GM19023 (cell line): ENCODE measurements at regions not wholly inside any gene's neighbourhood (a gene's known extent, or its start where the extent isn't known, plus 50 kb on each side); places are given as distances from the start of the nearest gene placed in this dataset.
"Not testable (repeated sequence)": the region's sequence is repeated elsewhere in the genome, so short reads cannot be mapped to it uniquely, and the experiment has no call there.

Experiments
- ATAC-seq: cut with Tn5 transposase; IDR thresholded peaks from one replicate; pipeline ENCODE4 v1.9.1; 2021; ENCODE audit warnings: mild to moderate bottlenecking, moderate library complexity; ENCODE audit not compliant: unreplicated experiment

DNA sequence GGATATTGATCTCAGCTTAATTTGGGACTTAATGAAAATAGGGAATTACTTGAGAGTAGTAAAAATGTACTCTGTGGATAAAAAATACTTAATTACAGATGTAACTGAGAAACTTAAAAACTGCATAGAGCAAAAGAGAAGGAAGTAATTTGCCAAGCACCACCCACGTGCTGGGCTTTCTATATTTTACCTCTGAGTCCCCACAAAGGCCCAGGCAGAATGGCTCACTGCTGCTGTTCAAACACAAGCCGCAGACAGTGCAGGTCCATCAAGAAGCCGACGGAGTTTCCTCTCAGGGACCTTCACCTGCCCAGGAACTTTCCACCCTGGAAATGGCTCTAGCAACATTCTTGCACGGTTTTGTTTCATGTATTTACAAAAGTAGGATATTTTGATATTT, 77.2 kb upstream of the TRPM1 start:
- no peak for ATAC-seq

DNA sequence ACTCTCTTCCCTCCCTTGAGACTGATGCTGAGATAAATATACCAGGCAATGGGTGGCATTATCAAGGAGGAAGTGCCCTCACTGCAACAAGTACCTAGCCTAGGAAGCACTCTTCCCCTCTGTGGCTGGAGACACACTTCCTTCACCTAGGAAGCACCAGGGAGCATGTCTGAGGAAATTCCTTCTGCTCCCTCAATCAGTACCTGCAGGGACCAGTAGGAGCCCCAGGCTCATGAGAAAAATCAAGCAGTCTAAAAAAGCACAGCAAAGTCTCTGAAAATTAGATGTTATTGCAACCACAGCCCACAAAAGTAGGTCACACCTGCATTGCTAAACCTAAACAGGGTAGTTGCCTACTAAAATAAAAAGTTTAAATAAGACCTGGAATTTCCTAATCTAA, 78.2 kb upstream of the TRPM1 start:
- ATAC-seq: no peak

DNA sequence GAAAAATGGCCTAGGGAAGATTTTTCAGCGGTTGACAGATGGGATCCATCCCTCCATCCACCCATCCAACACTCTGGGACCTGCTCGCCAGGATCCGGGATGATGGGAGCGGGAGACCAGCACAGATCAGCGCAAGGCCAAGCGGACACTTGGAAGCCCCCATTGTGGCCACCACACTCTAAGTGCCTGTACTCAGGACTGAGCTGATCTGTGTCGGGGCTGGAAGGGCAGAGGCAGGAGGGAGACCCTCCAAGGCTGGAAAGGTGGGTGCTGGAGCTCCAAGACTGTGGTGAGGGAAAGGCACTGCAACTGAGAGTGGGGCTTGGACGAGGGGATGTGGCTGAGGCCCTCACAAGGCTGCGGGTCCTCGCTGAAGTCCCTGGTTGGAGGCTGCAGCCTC, 91.8 kb upstream of the TRPM1 start:
- no peak for ATAC-seq

DNA sequence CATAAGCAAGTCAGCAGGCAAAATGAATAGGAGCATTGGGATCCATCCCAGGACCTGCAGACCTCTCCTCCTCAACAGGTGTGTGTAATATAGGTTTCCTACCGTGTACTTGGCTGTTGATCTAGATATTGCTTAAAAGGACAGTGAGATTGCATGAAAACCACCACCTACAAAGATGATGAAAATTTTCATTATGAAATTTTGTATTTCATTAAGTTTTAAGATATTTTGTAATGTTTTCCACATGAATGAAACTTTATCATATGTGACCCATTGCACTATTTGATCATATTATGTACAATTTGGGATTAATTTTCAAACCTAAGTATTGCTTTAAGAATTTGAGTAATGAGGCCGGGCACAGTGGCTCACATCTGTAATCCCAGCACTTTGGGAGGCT, 94.3 kb upstream of the TRPM1 start:
- ATAC-seq: no peak

DNA sequence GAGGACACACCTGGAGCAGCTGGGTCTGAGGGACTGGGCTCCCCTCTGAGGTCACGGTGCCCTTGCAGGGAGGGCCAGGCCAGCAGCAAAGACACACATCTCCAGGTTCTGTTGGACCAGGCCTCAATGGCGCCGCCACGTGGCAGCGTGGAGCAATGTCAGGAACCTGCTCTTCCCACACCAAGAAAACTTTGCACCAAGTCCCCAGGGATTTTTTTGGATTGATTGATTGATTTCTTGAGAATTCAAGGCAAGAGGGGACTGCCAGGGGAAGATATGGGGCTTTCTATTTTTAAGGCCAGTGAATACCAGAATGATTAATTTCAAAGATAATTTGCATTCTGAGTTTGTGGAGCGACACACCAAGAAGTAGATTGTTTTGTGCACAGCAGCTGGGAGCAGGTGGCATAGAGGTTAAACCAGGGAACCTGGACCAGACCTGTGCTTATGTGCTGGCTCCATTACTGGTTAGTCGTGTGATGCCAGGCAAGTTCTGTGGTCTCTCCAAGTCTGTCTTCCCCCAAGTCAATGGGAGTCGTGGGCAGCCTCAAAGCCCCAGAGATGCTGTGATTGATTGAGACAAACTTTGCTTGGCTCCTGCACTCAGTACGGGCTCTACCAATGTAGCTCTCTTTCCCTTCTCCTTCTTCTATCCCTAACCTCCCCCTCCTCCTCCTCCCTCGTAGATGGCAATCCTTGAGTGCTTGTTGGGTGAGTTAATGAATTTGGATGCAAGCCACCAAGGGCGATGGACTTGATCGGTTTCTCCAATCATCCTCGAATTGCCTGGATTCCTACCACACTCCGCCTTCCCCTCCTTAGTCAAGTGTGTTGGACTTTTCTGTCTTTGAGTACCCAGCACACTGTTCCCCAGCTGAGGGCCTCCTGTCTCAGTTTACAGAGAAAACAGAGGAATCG, 96.2 kb upstream of the TRPM1 start:
- ATAC-seq: no peak

DNA sequence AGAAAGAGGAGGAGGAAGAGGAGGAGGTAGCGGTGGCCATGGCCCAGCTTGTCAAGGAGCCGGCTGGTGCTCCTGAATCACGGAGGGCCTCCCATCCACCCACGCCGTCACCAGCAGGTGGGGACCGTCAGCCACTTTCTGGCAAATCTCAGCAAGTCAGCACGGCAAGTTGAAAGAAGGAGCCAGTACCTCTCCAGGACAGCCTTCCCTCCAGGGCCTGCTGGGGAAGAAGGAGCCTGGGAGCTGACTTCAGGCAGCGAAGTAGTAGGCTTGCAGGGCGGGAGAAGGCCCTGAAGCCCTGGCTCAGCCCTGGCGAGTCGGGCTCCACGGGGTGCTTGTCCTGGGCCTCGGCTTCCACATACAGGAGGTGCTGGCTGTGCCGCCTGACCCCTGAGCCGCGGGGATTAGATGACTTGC, 99.2 kb upstream of the TRPM1 start:
- ATAC-seq: no peak

DNA sequence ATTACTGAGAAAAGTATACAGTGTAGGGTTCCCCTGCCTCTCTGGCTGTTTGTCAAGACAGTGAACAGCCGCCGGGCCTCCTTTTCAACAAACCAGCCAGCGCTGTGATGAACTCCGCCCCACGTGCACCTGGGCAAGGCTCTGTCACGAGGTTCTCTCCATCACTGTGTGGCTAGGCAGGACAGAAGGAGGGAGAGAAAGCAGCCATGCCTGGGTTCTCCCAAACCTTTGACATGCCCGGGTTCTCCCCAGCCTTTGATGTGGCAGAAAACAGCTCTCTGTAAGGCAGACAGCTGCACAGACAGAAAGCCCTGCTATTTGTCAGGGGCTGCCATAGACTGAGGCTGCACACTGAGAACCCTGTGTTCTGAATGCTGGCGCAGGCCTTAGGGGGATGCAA, 101.4 kb upstream of the TRPM1 start:
- ATAC-seq: no peak

DNA sequence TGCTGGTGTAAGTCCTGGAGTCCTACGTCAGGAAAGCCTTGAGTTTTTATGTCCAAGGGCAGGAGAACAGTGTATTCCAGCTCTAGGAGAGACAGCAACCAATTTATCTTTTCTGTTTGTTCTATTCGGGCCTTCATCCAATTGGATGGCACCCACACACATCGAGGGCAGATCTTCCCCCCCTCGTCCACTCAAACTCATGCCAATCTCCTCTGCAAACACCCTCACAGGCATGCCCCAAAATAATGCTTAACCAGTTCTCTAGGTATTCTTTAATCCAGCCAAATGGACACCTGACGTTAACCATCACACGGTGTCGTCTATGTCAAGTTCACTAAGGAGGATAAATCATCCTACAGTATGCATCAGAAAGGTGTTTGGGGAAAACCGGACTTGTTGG, 102.5 kb upstream of the TRPM1 start:
- ATAC-seq: no peak

DNA sequence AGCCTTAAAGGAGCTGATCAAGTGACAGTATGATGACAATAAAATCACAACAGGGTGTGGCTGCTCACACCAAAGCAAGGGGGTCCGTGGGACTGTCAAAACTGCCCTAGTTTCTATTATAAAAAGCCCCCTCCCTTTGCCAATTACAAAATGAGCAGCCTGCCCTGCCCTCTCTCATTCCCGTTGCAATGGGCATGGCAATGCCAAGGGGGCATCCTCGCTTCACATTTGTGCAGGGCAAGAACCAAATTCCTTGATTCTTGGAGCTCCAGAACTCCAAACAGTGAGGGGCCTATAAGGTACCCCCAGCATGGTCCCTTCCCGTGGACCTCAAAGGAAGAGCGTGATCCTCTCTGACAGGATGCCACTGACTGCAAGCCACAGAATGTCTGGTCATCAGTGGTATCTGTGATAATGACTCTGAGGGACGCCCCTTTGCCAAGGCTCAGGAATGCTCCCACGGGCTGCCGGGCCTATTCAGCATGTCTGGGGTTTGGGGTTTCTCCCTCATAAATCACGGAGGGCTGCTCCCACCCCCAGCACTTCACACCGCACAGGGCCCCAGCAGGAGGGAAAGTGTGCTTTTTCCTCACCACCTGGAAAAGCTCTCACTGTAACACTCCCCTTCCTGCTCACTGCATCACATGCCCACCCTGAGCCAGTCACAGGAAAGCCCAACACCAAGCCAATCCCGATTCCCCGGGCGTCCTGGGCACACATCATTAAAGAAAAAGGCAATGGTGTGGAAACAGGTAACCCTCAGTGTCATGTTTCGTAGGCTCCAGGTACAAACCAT, 105.1 kb upstream of the TRPM1 start:
- no peak for ATAC-seq

DNA sequence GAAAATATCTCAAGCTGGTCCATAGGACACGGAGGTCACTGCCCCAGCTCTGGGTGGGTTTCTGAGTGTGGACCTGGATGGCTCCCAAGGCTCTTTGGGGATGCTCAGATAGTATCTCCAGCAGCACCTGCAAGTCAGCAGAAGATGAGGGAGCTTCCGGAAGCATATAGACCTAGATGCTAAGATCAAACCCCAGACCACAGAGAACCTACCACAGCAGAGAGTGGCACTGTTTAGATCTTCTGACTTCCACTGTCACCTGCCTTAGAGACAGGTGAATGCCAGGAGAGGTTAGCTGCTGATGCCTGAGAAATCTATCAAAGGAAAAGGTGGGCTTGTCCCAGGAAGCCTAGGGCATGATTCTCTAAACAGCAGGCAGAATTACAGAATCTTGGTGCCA, 105.7 kb upstream of the TRPM1 start:
- ATAC-seq: no peak

DNA sequence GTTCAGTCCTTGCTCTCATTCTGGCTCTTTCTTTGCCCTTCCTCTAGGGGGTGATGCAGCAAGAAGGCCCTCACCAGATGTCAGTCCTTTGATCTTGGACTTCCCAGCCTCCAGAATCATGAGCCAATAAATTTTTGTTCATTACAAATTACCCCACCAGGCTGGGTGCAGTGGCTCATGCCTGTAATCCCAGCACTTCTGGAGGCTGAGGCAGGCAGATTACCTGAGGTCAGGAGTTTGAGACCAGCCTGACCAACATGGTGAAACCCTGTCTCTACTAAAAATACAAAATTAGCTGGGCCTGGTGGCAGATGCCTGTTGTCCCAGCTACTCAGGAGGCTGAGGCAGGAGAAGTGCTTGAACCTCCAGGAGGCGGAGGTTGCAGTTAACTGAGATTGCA, 106.3 kb upstream of the TRPM1 start:
- ATAC-seq: not testable (repeated sequence)

DNA sequence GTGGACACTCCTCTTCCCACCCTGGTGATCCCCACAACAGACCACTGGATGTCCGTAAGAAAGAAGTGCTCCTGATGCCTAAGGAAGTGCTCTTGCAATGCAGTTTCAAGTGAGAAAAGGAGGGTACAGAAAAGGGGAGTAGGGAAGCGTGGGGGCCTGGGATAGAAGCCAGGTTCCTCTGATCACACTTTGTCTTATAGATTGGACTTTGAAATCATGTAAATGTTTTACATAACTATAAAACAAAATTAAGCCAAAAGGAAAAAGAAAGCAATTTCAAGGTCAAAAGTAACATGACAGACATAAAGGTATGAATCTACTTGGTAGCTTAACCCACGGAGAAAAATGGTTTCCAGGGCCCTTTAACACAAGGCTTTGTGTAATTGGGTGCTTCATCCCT, 107.3 kb upstream of the TRPM1 start:
- ATAC-seq: no peak

DNA sequence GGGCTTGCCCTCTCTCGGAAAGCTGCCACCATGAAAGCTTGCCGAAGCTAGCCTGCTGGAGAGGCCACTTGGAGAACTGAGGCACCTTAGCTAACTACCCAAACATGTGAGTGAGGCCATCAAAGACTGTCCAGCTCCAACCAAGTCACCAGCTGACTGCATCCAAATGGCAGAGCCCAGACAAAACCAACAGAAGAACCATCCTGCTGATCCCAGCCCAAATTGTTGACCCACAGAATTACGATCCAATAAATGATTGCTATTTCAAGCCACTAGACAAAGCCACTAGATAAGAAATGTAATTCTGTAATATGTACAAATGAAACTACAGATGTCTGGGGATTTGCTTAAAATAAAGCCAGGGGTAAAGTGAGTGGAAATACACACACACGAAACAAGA, 109.8 kb upstream of the TRPM1 start:
- ATAC-seq: no peak

DNA sequence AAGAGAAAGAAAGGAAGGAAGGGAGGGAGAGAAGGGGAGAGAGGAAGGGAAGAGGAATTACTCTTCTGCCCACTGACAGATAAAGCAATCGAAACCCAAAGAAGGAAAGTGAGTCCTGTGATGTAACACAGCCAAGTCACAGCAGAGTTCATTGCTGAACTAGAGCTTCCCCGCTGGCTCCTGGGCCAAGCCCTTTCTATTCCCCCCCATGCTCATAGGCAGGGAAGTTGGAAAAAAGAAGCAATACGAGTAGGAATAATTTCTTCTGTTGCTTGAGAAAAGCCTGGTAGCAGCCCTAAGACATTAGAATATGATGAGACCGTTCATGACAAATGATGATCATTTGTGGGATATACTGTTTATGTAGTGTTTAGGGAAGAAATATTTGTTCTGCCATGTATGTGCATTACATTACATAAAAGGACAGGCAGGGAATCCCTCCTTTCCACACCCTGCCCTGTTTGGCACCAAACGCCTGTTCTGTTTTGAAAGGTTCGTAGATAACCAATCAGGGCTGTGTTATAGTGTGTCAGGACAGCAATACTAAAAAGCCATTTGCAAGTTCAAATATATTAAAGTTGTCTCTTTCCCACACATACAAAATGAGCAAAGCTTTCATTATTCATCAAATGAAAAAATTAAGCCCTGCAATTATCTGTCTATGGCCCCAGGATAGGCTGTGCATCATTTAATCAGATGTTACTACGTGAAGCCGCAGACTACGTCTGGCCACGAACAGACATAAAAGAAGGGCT, 111.0 kb upstream of the TRPM1 start:
- ATAC-seq: no peak

DNA sequence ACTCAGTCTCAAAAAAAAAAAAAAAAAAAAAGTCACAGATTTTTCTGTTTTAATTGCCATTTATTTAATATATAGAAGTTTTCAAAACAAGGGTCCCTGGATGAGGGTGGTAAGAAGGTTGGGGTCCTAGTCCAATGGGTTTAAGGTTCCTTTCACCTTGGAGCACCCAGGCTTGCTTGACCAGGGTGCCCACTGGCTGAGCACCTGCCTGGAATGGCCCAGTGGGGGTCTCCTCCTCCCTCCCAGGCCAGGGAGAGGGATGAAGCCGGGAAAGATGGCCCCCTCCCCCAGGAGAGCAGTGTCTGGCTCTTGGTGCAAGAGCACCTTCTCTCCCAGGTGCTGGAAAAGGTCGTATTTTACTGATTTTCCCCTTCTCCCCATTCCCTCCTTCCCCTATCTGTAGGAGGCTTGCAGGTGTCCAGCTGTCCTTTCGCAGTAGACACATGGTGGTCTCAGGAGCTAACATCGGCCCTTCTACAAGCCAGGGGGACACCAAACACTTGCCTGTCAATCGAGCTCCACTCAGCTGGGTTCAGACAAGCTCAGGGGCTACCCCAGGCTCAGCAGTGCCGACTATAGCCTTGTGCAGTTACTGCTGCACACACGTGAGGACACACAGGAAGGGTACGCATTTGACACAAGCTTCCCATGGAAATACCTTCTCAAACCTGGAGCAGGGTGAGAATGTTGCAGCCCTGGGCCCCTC, 112.3 kb upstream of the KLF13 start:
- no peak for ATAC-seq

DNA sequence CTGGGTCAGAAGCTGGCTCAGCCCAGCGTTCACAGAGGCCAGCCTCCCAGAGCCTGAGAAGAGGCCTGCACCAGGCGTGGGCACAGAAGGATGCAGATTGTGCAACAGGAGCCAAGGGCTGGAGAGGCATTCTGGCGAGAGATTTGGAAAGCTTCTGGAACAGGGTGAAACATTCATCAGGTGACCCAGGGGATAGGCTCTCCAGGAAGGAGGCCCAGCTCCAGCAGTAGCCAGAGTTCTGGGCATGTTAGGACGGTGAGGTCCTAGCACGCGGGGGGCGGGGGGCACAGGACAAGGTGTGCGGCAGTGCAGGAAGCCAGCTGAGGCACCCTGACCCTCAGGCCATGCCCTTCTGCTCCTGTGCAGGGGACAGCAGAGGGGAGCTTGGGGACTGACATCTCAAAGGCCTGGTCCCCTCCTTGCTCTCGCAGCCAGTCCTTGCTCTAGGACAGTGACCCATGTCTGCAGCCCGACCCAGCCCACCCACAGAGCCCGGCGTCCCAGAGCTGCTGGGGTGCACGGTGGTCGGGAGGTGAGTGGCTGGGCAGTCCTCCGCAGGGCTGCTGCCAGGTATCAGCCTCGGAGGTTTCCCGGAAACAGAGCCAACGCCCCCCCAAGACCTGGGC, 111.7 kb upstream of the KLF13 start:
- ATAC-seq: no peak

DNA sequence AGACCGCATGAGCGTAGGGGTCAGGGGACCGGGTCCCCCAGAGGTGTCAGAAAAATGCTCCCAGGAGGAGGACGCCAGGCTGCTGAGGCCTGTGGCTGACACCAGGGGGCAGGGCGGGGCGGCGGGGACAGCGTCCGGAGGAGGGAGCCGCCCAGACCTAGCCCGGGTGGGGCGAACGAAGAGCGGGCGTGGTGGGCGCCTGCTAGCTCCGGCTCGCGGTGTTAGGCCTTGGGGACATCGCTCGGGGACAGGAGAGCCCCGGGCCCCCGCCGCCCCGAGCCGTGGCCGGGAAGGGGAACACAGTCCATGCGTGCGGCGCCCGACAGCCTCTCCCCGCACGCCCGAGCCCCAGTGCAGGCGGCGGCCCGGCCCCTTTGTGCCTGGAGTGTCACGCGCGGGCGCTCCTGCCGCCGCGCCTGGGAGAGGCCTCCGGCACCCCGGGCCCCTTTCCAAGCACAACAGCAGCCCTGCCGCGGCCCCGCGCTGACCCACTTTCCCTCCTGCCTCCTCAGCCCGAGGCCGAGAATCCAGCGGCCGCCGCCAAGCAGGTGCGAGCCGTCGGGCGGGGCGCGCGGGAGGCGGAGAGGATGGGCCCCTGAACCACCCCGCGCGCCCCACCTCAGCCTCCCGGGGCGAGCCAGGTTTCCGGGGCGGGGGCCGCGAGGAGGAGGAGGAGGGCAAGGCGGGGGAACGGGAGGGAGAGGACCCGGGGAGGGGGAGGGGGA, 111.0 kb upstream of the KLF13 start:
- peak; percentile 78 for ATAC-seq

DNA sequence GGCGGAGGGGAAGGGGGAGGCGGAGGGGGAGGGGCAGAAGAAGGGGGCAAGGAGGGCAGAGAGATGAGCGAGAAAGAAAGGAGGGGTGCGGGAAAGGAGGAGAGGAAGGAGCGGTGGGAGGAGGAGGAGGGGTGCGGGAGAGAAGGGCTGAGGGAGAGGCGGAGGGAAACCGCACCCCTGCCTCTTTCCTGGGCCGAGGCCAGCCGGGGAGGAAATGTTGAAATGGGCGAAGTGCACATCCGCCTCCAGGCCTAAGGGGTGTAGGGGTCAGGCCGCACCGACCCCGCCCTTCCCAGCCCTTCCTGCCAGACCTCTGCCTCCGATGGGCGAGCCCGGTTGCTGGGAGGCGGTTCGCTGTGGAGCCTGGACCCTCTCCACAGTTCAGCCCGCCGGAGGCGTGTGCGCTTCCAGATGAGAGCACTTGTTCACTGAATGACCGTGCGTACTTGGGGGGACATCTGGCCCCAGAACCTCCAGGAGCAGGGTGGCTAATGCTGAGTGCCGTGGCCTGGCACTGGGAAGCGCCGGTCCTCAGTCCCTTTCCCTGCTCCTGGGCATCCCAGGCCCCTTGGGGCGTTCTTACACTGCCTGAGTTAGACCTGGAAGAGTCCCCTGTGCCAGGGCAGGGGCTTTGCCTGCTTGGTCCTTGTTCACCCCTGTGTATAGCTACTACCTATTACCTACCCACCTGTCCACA, 110.3 kb upstream of the KLF13 start:
- ATAC-seq: peak; percentile 40

DNA sequence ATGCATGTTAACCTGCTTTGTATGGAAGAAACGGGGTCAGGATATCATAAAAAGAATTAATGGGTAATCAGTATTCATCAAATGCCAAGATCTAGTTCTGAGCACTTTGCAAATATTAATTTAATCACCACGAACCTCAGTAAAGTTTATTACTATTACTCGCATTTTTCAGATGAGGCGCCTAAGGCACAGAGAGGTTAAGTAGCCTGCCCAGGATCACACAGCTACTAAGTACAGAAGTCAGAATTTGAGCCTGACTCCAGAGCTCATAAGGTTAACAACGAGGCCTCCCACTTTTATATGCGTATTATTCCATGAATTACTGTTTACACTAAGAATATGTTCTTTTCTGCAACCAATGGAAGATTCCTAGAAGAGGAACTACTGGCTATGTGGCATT, 109.6 kb upstream of the KLF13 start:
- no peak for ATAC-seq
